WTC11 (cell line): ENCODE measurements at regions not wholly inside any gene's neighbourhood (a gene's known extent, or its start where the extent isn't known, plus 50 kb on each side); places are given as distances from the start of the nearest gene placed in this dataset.
A peak's percentile ranks its signal among the peaks of the same experiment; 100 is the strongest.

Experiments used
- ATAC-seq: fragments of 200-7000 bp; cut with Tn5 transposase; 2 replicates; pipeline ENCODE4 v1.10.0; 2021; ENCODE audit warnings: mild to moderate bottlenecking, moderate library complexity
- CTCF ChIA-PET: fragments of 300-600 bp; sonication (Branson Sonifier 250); formaldehyde crosslinking; loops from one replicate; lab custom pipeline; 2021; ENCODE audit warnings: antibody characterized with exemption; lab: Charles Lee
- POLR2A ChIA-PET: fragments of 350-600 bp; sonication (Branson Sonifier 250); formaldehyde crosslinking; loops from one replicate; lab custom pipeline; 2021; ENCODE audit warnings: antibody characterized with exemption; lab: Charles Lee
- DNase-seq: peaks from one replicate; pipeline ENCODE4 v3.0.0; 2021; ENCODE audit warnings: low spot score
- H3K27ac Mint-ChIP-seq: 2 replicates; pipeline ENCODE4 v1.8.0; 2021; ENCODE audit warnings: mixed read lengths
- H3K27me3 Mint-ChIP-seq: 2 replicates; pipeline ENCODE4 v1.8.0; 2021; ENCODE audit warnings: low read depth, mild to moderate bottlenecking, moderate library complexity, mixed read lengths
- H3K36me3 Mint-ChIP-seq: 2 replicates; pipeline ENCODE4 v1.8.0; 2021; ENCODE audit warnings: mixed read lengths
- H3K4me1 Mint-ChIP-seq: 2 replicates; pipeline ENCODE4 v1.8.0; 2022; ENCODE audit warnings: mixed read lengths
- H3K4me3 Mint-ChIP-seq: 2 replicates; pipeline ENCODE4 v1.8.0; 2021; ENCODE audit warnings: mild to moderate bottlenecking, moderate library complexity, mixed read lengths
- H3K9me3 Mint-ChIP-seq: 2 replicates; pipeline ENCODE4 v1.8.0; 2021; ENCODE audit warnings: mixed read lengths
- EMX1 ChIP-seq: fragments of 250-450 bp; sonication (Bioruptor Pico); IDR thresholded peaks from 2 replicates; pipeline ENCODE4 v1.8.0; 2021; ENCODE audit warnings: mild to moderate bottlenecking
- FOXJ3 ChIP-seq: sonication (generic); formaldehyde crosslinking; IDR thresholded peaks from 2 replicates; pipeline ENCODE4 v1.9.0; 2021; ENCODE audit warnings: missing genetic modification reagents, mild to moderate bottlenecking, borderline replicate concordance
- FOXK1 ChIP-seq: sonication (generic); formaldehyde crosslinking; IDR thresholded peaks from 2 replicates; pipeline ENCODE4 v1.8.0; 2022; ENCODE audit warnings: mild to moderate bottlenecking, moderate library complexity, missing genetic modification reagents
- FOXP1 ChIP-seq: sonication (generic); formaldehyde crosslinking; IDR thresholded peaks from 2 replicates; pipeline ENCODE4 v1.8.0; 2022; ENCODE audit warnings: missing genetic modification reagents, mild to moderate bottlenecking, moderate library complexity, borderline replicate concordance
- GRHL2 ChIP-seq: fragments of 250-450 bp; sonication (Bioruptor Pico); IDR thresholded peaks from 2 replicates; pipeline ENCODE4 v1.8.0; 2022; ENCODE audit warnings: mild to moderate bottlenecking, moderate library complexity; ENCODE audit not compliant: insufficient replicate concordance, severe bottlenecking
- KAT7 ChIP-seq: sonication (generic); formaldehyde crosslinking; IDR thresholded peaks from 2 replicates; pipeline ENCODE4 v1.8.1; 2023; ENCODE audit warnings: missing genetic modification reagents, mild to moderate bottlenecking, borderline replicate concordance
- MYBL2 ChIP-seq: sonication (generic); formaldehyde crosslinking; IDR thresholded peaks from 2 replicates; pipeline ENCODE4 v1.8.1; 2023; ENCODE audit warnings: mild to moderate bottlenecking, moderate library complexity, missing genetic modification reagents
- NR3C1 ChIP-seq: sonication (generic); formaldehyde crosslinking; conservative IDR thresholded peaks from 2 replicates; pipeline ENCODE4 v1.8.1; 2023; ENCODE audit warnings: low read depth, mild to moderate bottlenecking, missing genetic modification reagents
- TF ChIP-seq, protein P1 (sequence below): sonication (generic); formaldehyde crosslinking; IDR thresholded peaks from 2 replicates; pipeline ENCODE4 v1.8.1; 2023; ENCODE audit warnings: mild to moderate bottlenecking, missing genetic modification reagents, moderate library complexity
- TF ChIP-seq, protein P2 (sequence below): sonication (generic); formaldehyde crosslinking; IDR thresholded peaks from 2 replicates; pipeline ENCODE4 v1.8.1; 2023; ENCODE audit warnings: mild to moderate bottlenecking, missing genetic modification reagents
- TF ChIP-seq, protein P3 (sequence below): fragments of 250-450 bp; sonication (Bioruptor Pico); conservative IDR thresholded peaks from 2 replicates; pipeline ENCODE4 v1.9.0; 2021; ENCODE audit warnings: mild to moderate bottlenecking
- TF ChIP-seq, protein P4 (sequence below): fragments of 250-450 bp; sonication (Bioruptor Pico); IDR thresholded peaks from 2 replicates; pipeline ENCODE4 v1.8.0; 2021; ENCODE audit warnings: mild to moderate bottlenecking
- TF ChIP-seq, protein P5 (sequence below): sonication (generic); formaldehyde crosslinking; conservative IDR thresholded peaks from 2 replicates; pipeline ENCODE4 v1.8.1; 2022; ENCODE audit warnings: mild to moderate bottlenecking, missing genetic modification reagents
- TF ChIP-seq, protein P6 (sequence below): sonication (generic); formaldehyde crosslinking; IDR thresholded peaks from 2 replicates; pipeline ENCODE4 v1.8.0; 2023; ENCODE audit warnings: missing genetic modification reagents, mild to moderate bottlenecking, borderline replicate concordance

DNA sequence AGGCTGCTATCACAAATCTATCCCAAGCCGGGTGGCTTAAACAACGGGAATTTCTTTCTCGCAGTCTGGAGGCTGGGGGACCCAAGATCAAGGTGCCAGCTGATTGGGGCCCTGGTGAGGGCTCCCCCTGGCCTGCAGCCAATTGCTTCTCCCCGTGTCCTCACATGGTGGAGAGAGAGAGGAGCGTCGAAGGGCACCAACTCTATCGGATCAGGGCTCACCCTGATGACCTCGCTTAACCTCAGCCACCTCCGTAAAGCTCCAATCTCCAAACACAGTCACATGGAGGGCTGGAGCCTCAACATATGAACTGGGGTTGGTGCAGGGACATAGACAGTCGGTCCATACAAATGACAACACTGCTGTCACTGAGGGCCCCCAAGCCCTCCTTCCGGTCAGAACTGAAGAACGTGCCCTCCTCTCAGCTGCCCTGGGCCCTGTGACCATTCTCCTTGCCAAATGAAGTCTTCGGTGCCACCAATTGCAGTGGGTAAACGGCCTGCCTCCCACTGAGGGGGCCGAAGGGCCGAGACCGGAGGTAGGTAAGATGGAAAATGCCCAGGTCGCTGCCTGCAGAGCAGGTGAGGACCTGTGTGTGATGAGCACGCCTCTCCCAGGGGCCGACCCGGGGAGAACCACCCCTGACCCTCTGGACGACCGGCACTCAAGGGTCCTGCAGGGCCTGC, 211.0 kb downstream of the TOMM20 start:
- Mint-ChIP-seq H3K36me3 (peaks cover 4% of the 10 kb centered on the region; the same call in 1 of the 2 replicates), H3K27ac (no peak overlapping the region), H3K27me3 (peaks cover 18% of the 10 kb centered on the region), H3K4me1 (peaks cover 54% of the 10 kb centered on the region), H3K9me3 (peaks cover 10% of the 10 kb centered on the region), H3K4me3 (no peak overlapping the region)
- DNase-seq (no peak), ATAC-seq (no peak)
- ChIA-PET POLR2A (interaction anchor here (0.6 kb wide), 1 partner anchor 9 kb away, joined by 3 read pairs; no protein-coding TSS in a partner anchor), CTCF (interaction anchor here (0.6 to 1.1 kb wide), 3 partner anchors 166 to 1639 kb away, joined by 3 to 4 read pairs (median 3); no protein-coding TSS in a partner anchor)
- TF ChIP-seq, protein P1, sequence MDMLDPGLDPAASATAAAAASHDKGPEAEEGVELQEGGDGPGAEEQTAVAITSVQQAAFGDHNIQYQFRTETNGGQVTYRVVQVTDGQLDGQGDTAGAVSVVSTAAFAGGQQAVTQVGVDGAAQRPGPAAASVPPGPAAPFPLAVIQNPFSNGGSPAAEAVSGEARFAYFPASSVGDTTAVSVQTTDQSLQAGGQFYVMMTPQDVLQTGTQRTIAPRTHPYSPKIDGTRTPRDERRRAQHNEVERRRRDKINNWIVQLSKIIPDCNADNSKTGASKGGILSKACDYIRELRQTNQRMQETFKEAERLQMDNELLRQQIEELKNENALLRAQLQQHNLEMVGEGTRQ: no peak
- TF ChIP-seq FOXJ3 (CRISPR knock-in tag) (no peak), GRHL2 (CRISPR knock-in tag) (no peak), FOXK1 (no peak), KAT7 (no peak), FOXP1 (peak; percentile 27; the same call in 1 of the 2 replicates), EMX1 (CRISPR knock-in tag) (no peak), NR3C1 (CRISPR knock-in tag) (no peak)
- TF ChIP-seq, protein P2, sequence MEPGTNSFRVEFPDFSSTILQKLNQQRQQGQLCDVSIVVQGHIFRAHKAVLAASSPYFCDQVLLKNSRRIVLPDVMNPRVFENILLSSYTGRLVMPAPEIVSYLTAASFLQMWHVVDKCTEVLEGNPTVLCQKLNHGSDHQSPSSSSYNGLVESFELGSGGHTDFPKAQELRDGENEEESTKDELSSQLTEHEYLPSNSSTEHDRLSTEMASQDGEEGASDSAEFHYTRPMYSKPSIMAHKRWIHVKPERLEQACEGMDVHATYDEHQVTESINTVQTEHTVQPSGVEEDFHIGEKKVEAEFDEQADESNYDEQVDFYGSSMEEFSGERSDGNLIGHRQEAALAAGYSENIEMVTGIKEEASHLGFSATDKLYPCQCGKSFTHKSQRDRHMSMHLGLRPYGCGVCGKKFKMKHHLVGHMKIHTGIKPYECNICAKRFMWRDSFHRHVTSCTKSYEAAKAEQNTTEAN: 0 out of 2 replicates have a peak, but pooled peaks have one; percentile 23
- TF ChIP-seq, protein P3, sequence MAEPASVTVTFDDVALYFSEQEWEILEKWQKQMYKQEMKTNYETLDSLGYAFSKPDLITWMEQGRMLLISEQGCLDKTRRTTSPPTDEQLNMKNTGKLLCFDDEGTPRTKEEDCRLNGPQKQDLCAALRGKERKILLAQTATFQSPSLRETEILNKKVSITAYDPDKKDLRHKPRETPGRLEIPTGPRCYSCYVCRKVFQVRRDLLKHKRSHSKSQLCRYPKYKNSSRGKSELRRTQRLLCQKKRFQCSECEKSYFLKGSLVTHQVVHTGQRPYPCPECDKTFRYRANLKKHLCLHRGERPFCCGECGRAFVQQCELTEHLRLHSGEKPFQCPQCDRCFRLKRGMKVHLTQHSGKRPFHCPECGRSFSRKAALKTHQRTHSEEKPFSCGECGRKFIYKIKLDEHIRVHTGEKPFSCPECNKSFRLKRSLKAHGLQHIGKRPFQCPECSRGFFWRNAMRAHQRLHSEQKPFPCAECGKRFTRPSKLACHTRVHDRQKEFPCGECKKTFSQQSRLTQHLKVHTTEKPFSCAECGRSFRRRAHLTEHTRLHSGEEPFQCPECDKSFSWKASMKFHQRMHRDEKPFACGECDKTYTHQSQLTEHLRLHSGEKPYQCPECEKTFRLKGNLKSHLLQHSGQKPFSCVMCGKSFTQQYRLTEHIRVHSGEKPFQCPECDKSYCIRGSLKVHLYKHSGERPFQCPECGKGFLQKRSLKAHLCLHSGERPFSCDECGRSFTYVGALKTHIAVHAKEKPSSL (CRISPR knock-in tag): no peak
- TF ChIP-seq, protein P4, sequence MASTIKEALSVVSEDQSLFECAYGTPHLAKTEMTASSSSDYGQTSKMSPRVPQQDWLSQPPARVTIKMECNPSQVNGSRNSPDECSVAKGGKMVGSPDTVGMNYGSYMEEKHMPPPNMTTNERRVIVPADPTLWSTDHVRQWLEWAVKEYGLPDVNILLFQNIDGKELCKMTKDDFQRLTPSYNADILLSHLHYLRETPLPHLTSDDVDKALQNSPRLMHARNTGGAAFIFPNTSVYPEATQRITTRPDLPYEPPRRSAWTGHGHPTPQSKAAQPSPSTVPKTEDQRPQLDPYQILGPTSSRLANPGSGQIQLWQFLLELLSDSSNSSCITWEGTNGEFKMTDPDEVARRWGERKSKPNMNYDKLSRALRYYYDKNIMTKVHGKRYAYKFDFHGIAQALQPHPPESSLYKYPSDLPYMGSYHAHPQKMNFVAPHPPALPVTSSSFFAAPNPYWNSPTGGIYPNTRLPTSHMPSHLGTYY (CRISPR knock-in tag): no peak
- TF ChIP-seq, protein P5, sequence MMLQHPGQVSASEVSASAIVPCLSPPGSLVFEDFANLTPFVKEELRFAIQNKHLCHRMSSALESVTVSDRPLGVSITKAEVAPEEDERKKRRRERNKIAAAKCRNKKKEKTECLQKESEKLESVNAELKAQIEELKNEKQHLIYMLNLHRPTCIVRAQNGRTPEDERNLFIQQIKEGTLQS: no peak
- TF ChIP-seq, protein P6, sequence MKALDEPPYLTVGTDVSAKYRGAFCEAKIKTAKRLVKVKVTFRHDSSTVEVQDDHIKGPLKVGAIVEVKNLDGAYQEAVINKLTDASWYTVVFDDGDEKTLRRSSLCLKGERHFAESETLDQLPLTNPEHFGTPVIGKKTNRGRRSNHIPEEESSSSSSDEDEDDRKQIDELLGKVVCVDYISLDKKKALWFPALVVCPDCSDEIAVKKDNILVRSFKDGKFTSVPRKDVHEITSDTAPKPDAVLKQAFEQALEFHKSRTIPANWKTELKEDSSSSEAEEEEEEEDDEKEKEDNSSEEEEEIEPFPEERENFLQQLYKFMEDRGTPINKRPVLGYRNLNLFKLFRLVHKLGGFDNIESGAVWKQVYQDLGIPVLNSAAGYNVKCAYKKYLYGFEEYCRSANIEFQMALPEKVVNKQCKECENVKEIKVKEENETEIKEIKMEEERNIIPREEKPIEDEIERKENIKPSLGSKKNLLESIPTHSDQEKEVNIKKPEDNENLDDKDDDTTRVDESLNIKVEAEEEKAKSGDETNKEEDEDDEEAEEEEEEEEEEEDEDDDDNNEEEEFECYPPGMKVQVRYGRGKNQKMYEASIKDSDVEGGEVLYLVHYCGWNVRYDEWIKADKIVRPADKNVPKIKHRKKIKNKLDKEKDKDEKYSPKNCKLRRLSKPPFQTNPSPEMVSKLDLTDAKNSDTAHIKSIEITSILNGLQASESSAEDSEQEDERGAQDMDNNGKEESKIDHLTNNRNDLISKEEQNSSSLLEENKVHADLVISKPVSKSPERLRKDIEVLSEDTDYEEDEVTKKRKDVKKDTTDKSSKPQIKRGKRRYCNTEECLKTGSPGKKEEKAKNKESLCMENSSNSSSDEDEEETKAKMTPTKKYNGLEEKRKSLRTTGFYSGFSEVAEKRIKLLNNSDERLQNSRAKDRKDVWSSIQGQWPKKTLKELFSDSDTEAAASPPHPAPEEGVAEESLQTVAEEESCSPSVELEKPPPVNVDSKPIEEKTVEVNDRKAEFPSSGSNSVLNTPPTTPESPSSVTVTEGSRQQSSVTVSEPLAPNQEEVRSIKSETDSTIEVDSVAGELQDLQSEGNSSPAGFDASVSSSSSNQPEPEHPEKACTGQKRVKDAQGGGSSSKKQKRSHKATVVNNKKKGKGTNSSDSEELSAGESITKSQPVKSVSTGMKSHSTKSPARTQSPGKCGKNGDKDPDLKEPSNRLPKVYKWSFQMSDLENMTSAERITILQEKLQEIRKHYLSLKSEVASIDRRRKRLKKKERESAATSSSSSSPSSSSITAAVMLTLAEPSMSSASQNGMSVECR (CRISPR knock-in tag): no peak

DNA sequence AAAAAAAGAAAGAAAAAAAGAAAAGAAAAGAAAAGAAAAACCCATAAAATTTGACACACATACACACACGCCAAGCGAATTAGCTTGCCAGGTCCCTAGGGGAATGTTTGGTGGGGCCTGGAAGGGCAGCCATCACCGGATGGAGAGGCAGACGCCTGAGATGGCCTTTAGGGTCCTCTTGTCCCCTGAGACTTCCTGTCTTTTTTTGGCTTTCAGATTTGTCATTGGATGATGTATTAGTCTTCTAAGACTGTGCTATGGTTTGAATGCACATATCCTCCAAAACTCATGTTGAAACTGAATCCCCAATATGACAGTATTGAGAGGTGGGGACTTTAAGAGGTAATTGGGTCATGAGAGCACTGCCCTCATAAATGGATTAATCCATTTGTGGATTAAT, 211.8 kb downstream of the TOMM20 start:
- no peak for TF ChIP-seq MYBL2
- Mint-ChIP-seq H3K27me3 (peaks cover 18% of the 10 kb centered on the region), H3K4me3 (no peak overlapping the region), H3K4me1 (peaks cover 62% of the 10 kb centered on the region), H3K27ac (no peak overlapping the region), H3K36me3 (peaks cover 4% of the 10 kb centered on the region; the same call in 1 of the 2 replicates), H3K9me3 (peaks cover 10% of the 10 kb centered on the region)
- ChIA-PET CTCF (interaction anchor here (1.0 kb wide), 1 partner anchor 167 kb away, joined by 4 read pairs; no protein-coding TSS in a partner anchor), POLR2A (no interaction called here)
- ATAC-seq (no peak), DNase-seq (no peak)
